CD4-positive, alpha-beta memory T cell (primary cell): ENCODE measurements at regions not wholly inside any gene's neighbourhood (a gene's known extent, or its start where the extent isn't known, plus 50 kb on each side); places are given as distances from the start of the nearest gene placed in this dataset.

Source experiments
- CTCF ChIA-PET: fragments of 350-600 bp; sonication (Branson Sonifier 250); formaldehyde crosslinking; loops from one replicate; lab custom pipeline; 2021; ENCODE audit warnings: inconsistent platforms; ENCODE audit not compliant: partially characterized antibody; lab: Charles Lee
- POLR2A ChIA-PET: fragments of 350-600 bp; sonication (Branson Sonifier 250); formaldehyde crosslinking; loops from one replicate; lab custom pipeline; 2021; ENCODE audit not compliant: partially characterized antibody; lab: Charles Lee
- DNase-seq, 5 donors: peaks; one replicate each; pipeline versions ENCODE4 v3.0.0 to v3.0.0-alpha.2; 2020 to 2022; ENCODE audit warnings: mixed read lengths in 1 of 5
- H3K27ac ChIP-seq: one replicate; pipeline ENCODE4 v1.7.0; 2013; ENCODE audit warnings: low read depth, low read length
- H3K27me3 ChIP-seq: 2 replicates; pipeline ENCODE4 v1.7.0; 2013; ENCODE audit warnings: mild to moderate bottlenecking, low read length, moderate library complexity; ENCODE audit not compliant: insufficient read depth
- H3K36me3 ChIP-seq: 2 replicates; pipeline ENCODE4 v1.7.0; 2013; ENCODE audit warnings: mild to moderate bottlenecking, low read length, moderate library complexity; ENCODE audit not compliant: insufficient read depth
- H3K4me1 ChIP-seq: 2 replicates; pipeline ENCODE4 v1.7.0; 2013; ENCODE audit warnings: mild to moderate bottlenecking, low read length, moderate library complexity; ENCODE audit not compliant: insufficient read depth
- H3K4me3 ChIP-seq, 2 donors: one replicate each; pipeline ENCODE4 v1.7.0; 2013; ENCODE audit warnings: low read length in 2 of 2, mild to moderate bottlenecking in 1 of 2
- H3K9me3 ChIP-seq, 2 donors: one replicate each; pipeline ENCODE4 v1.7.0; 2013; ENCODE audit warnings: low read length in 2 of 2, control low read depth in 1 of 2; ENCODE audit not compliant: control insufficient read depth in 1 of 2
- H3K27ac Mint-ChIP-seq, 7 donors: one replicate each; pipeline ENCODE4 v1.8.0; 2020 to 2021; ENCODE audit warnings: mixed read lengths in 7 of 7, mild to moderate bottlenecking in 6 of 7, inconsistent platforms in 3 of 7, moderate library complexity in 3 of 7
- H3K27me3 Mint-ChIP-seq, 2 donors: one replicate each; pipeline ENCODE4 v1.8.0; 2020 to 2021; ENCODE audit warnings: mixed read lengths in 2 of 2
- H3K36me3 Mint-ChIP-seq, 2 donors: one replicate each; pipeline ENCODE4 v1.8.0; 2020 to 2021; ENCODE audit warnings: mixed read lengths in 2 of 2, inconsistent platforms in 1 of 2, mild to moderate bottlenecking in 1 of 2
- H3K4me1 Mint-ChIP-seq, 4 donors: one replicate each; pipeline ENCODE4 v1.8.0; 2020 to 2021; ENCODE audit warnings: mixed read lengths in 4 of 4, mild to moderate bottlenecking in 1 of 4
- H3K4me3 Mint-ChIP-seq, 8 donors: one replicate each; pipeline ENCODE4 v1.8.0; 2020 to 2021; ENCODE audit warnings: mixed read lengths in 8 of 8, mild to moderate bottlenecking in 7 of 8, moderate library complexity in 6 of 8, inconsistent platforms in 3 of 8
- H3K9me3 Mint-ChIP-seq, 8 donors: one replicate each; pipeline ENCODE4 v1.8.0; 2020 to 2021; ENCODE audit warnings: mixed read lengths in 8 of 8, mild to moderate bottlenecking in 5 of 8, inconsistent platforms in 3 of 8, moderate library complexity in 1 of 8
- intact Hi-C: fragments of 100-400 bp; cut with micrococcal nuclease; formaldehyde crosslinking; loops from one replicate; pipeline ENCODE4 v1.15.1; 2023

DNA sequence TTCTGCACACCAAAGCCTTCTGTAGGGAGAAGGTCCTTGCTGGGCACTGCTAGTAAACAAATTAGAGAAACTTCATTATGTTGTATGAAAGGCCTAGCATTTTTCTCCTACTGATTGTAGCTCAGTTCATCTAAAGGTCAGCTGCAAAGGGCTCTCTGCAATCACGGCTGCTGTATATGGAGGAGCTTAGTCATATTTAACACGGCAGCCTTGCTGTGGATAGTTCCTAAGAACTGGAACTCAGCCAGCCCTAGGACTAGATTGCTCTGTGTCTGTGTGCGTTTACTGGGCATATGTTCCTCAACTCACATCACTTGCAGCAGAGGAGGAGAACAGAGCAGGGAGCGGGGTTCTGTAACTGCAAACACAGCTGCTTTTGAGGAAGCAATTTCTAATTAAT is 1103.9 kb upstream of the KLHL29 start:
- H3K27ac ChIP-seq, result no peak overlapping the region
- Mint-ChIP-seq H3K9me3 (peaks cover 4 to 12% (median 7%) of the 10 kb centered on the region in 8 donors), H3K27ac (no peak overlapping the region), H3K4me3 (no peak overlapping the region), H3K4me1 (no peaks in the 10 kb centered on the region), H3K36me3 (no peaks in the 10 kb centered on the region), H3K27me3 (no peaks in the 10 kb centered on the region)
- intact Hi-C loops, result no loop called here
- no peaks in the 10 kb centered on the region for H3K36me3 ChIP-seq
- DNase-seq, result no peak
- H3K27me3 ChIP-seq, result no peaks in the 10 kb centered on the region
- H3K9me3 ChIP-seq, result no peaks in the 10 kb centered on the region
- H3K4me1 ChIP-seq, result no peaks in the 10 kb centered on the region
- POLR2A ChIA-PET, result no interaction called here
- CTCF ChIA-PET, result no interaction called here
- no peak overlapping the region for H3K4me3 ChIP-seq

- POLR2A ChIA-PET, result no interaction called here
- no peak for DNase-seq
- Mint-ChIP-seq H3K27ac (no peak overlapping the region), H3K4me1 (no peaks in the 10 kb centered on the region), H3K4me3 (no peak overlapping the region), H3K27me3 (no peaks in the 10 kb centered on the region), H3K9me3 (peaks cover 2 to 12% (median 4%) of the 10 kb centered on the region in 8 donors), H3K36me3 (no peaks in the 10 kb centered on the region)
- intact Hi-C loops, result no loop called here
- Histone ChIP-seq H3K27ac (no peak overlapping the region), H3K4me1 (no peaks in the 10 kb centered on the region), H3K36me3 (no peaks in the 10 kb centered on the region), H3K27me3 (no peaks in the 10 kb centered on the region), H3K4me3 (no peak overlapping the region), H3K9me3 (no peaks in the 10 kb centered on the region)
- CTCF ChIA-PET, result no interaction called here
Observed at GRCh38 chr2:22282220-22282619, 1102.8 kb upstream of the KLHL29 start.

- H3K9me3 Mint-ChIP-seq, result peaks cover 2 to 12% (median 4%) of the 10 kb centered on the region in 8 donors
- no peak overlapping the region for H3K27ac ChIP-seq
- no peaks in the 10 kb centered on the region for H3K4me1 Mint-ChIP-seq
- H3K4me3 ChIP-seq, result no peak overlapping the region
- H3K27ac Mint-ChIP-seq, result no peak overlapping the region
- no peaks in the 10 kb centered on the region for H3K4me1 ChIP-seq
- CTCF ChIA-PET, result no interaction called here
- H3K36me3 Mint-ChIP-seq, result no peaks in the 10 kb centered on the region
- no peaks in the 10 kb centered on the region for H3K9me3 ChIP-seq
- H3K27me3 ChIP-seq, result no peaks in the 10 kb centered on the region
- H3K4me3 Mint-ChIP-seq, result no peak overlapping the region
- no peaks in the 10 kb centered on the region for H3K36me3 ChIP-seq
- intact Hi-C loops, result no loop called here
- POLR2A ChIA-PET, result no interaction called here
- no peak for DNase-seq
- no peaks in the 10 kb centered on the region for H3K27me3 Mint-ChIP-seq
Observed at GRCh38 chr2:22282916-22283315, 1102.1 kb upstream of the KLHL29 start.

DNA sequence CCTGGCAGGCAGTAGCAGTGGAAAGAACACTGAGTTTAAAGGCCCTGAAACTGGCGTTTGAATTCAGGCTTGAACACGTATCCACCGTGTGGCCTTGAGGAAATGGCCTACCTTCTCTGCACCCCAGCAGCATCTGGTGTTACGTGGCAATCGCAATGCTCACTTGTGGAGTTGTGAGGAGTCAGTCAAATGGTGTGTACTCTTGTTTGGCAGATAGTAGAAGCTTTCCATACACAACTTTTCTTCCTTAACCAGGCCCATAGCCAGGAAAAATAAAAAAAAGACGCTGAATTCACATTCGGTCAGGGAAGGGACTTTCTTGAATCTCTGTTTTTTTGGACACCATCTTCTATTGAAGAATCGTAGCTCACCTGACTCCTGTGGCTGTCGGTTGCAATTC is 1101.5 kb upstream of the KLHL29 start:
- no peak overlapping the region for H3K4me3 Mint-ChIP-seq
- no peaks in the 10 kb centered on the region for H3K36me3 Mint-ChIP-seq
- peaks cover 2 to 12% (median 4%) of the 10 kb centered on the region in 8 donors for H3K9me3 Mint-ChIP-seq
- Histone ChIP-seq H3K9me3 (no peaks in the 10 kb centered on the region), H3K27ac (no peak overlapping the region), H3K4me1 (no peaks in the 10 kb centered on the region), H3K4me3 (no peak overlapping the region), H3K36me3 (no peaks in the 10 kb centered on the region), H3K27me3 (no peaks in the 10 kb centered on the region)
- no peak overlapping the region for H3K27ac Mint-ChIP-seq
- no peaks in the 10 kb centered on the region for H3K27me3 Mint-ChIP-seq
- POLR2A ChIA-PET, result no interaction called here
- intact Hi-C loops, result no loop called here
- no peaks in the 10 kb centered on the region for H3K4me1 Mint-ChIP-seq
- CTCF ChIA-PET, result no interaction called here
- DNase-seq, result no peak

- Histone ChIP-seq H3K9me3 (no peaks in the 10 kb centered on the region), H3K4me1 (no peaks in the 10 kb centered on the region), H3K27ac (no peak overlapping the region), H3K27me3 (no peaks in the 10 kb centered on the region), H3K36me3 (no peaks in the 10 kb centered on the region), H3K4me3 (no peak overlapping the region)
- DNase-seq, result no peak
- CTCF ChIA-PET, result no interaction called here
- no peak overlapping the region for H3K27ac Mint-ChIP-seq
- no peaks in the 10 kb centered on the region for H3K27me3 Mint-ChIP-seq
- no peak overlapping the region for H3K4me3 Mint-ChIP-seq
- intact Hi-C loops, result no loop called here
- no peaks in the 10 kb centered on the region for H3K36me3 Mint-ChIP-seq
- POLR2A ChIA-PET, result no interaction called here
- H3K9me3 Mint-ChIP-seq, result peaks cover 0 to 15% (median 9%) of the 10 kb centered on the region in 8 donors
- H3K4me1 Mint-ChIP-seq, result no peaks in the 10 kb centered on the region
Observed at GRCh38 chr2:22290302-22290701, 1094.7 kb upstream of the KLHL29 start.

DNA sequence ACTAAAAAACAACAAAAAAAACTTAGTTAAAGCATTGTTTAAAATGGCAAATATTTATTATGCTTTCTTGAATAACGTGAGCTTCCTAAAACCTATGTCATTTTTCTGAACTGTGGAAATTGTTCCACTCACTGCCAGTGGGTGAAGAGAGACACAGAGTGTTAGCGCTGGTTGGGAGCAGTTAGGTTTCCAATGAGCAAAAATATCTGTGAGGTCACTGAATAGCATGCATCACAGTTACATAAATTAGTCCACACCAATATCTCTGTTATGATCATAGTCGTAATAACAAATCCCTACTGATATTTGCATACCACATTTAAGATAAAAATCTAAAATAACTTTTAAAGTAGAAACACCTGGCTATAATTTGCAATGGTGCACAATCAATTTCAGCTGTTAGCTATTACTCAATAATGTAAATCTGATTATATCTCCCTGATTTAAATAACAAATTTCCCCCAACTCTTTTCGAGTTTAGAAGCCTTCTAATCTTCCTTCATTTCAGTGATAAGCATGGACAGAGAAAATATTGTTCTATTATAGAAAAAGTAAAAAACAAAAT is 1094.0 kb upstream of the KLHL29 start:
- no peaks in the 10 kb centered on the region for H3K4me1 Mint-ChIP-seq
- CTCF ChIA-PET, result no interaction called here
- no peaks in the 10 kb centered on the region for H3K36me3 Mint-ChIP-seq

DNA sequence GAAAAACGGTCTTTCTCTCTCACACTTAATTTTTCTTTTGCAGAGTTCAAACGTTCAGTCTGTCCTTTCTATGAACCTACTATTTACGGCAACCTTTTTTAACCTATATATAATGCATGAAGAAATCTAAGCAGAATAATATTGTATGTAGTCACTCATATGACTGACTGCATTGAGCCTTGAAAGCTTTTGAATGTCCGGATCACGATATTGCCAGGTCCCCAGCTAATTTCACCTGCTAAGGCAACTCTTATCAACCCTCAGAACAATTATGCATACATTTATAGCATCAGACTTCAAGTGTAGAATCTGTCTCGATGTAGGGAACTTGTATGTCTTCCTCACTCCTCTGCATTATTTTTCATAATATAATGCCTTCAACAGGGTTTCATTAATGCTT is 1083.8 kb upstream of the KLHL29 start:
- no peaks in the 10 kb centered on the region for H3K9me3 ChIP-seq
- DNase-seq, result no peak
- H3K36me3 Mint-ChIP-seq, result no peaks in the 10 kb centered on the region
- ChIA-PET POLR2A (no interaction called here), CTCF (no interaction called here)
- H3K27ac ChIP-seq, result no peak overlapping the region
- no peak overlapping the region for H3K4me3 ChIP-seq
- H3K4me1 Mint-ChIP-seq, result no peaks in the 10 kb centered on the region
- no peak overlapping the region for H3K4me3 Mint-ChIP-seq
- intact Hi-C loops, result no loop called here
- no peaks in the 10 kb centered on the region for H3K4me1 ChIP-seq
- H3K9me3 Mint-ChIP-seq, result peaks cover 0 to 21% (median 5%) of the 10 kb centered on the region in 8 donors
- no peak overlapping the region for H3K27ac Mint-ChIP-seq
- no peaks in the 10 kb centered on the region for H3K27me3 Mint-ChIP-seq
- H3K36me3 ChIP-seq, result no peaks in the 10 kb centered on the region
- H3K27me3 ChIP-seq, result no peaks in the 10 kb centered on the region

More for the DNA sequence above, 1094.0 kb upstream of the KLHL29 start:
- Mint-ChIP-seq H3K27me3 (no peaks in the 10 kb centered on the region), H3K27ac (no peak overlapping the region), H3K4me3 (no peak overlapping the region), H3K9me3 (peaks cover 0 to 15% (median 8%) of the 10 kb centered on the region in 8 donors)
- intact Hi-C loops, result no loop called here
- Histone ChIP-seq H3K4me1 (no peaks in the 10 kb centered on the region), H3K27ac (no peak overlapping the region), H3K27me3 (no peaks in the 10 kb centered on the region), H3K9me3 (no peaks in the 10 kb centered on the region), H3K36me3 (no peaks in the 10 kb centered on the region), H3K4me3 (no peak overlapping the region)
- DNase-seq, result no peak
- POLR2A ChIA-PET, result no interaction called here

DNA sequence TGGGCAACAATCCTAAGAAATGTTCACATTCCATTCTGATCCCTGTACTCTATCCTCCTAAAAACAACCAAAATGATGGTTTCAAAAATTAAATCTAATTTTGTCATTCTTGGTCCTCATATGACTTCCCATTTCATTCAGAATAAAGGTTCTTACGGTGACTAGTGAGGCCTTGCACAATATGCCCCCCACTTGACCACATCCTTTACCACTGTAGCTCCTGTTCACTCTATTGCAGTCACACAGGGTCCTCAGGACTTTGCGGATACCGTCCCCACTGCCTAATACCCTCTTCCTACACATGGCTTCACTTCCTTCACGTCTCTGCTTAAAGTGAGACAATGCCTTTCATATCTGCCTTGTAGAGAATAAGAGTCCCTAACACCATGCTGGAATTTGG is 1058.7 kb upstream of the KLHL29 start:
- Mint-ChIP-seq H3K9me3 (peaks cover 3 to 18% (median 9%) of the 10 kb centered on the region in 8 donors), H3K4me1 (no peaks in the 10 kb centered on the region), H3K27ac (no peak overlapping the region), H3K36me3 (no peaks in the 10 kb centered on the region), H3K27me3 (no peaks in the 10 kb centered on the region), H3K4me3 (peak overlapping the region in 1 of 8 donors; percentile 43)
- Histone ChIP-seq H3K4me3 (no peak overlapping the region), H3K4me1 (no peaks in the 10 kb centered on the region), H3K36me3 (no peaks in the 10 kb centered on the region), H3K27me3 (no peaks in the 10 kb centered on the region), H3K27ac (no peak overlapping the region), H3K9me3 (no peaks in the 10 kb centered on the region)
- CTCF ChIA-PET, result no interaction called here
- intact Hi-C loops, result no loop called here
- DNase-seq, result no peak
- POLR2A ChIA-PET, result no interaction called here
